Femur (tissue), 1 donor: ENCODE measurements at regions not wholly inside any gene's neighbourhood (a gene's known extent, or its start where the extent isn't known, plus 50 kb on each side); places are given as distances from the start of the nearest gene placed in this dataset.

Experiments
- DNase-seq: peaks from one replicate; pipeline ENCODE4 v3.0.0-alpha.2; 2017

DNA sequence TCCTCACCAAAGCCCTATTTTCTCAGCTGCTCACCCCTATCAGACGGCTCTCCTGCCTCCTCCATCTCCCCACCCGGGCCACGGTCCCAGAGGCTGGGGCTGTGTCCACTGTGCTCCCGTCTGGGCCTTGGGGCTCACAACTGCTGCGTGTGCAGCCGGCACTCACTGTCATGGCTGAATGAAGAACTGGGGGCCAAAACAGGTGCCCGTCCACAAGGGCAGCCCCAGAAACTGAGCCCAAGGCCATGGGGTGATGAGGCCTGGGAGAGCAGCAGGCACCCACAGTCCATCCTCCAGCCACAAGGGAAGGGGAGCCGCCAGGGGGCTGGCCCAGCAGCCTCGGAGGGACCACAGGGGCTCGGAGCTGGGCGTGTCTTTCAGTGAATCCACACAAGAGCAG is 159.5 kb downstream of the DLL1 start:
- peak; percentile 17 for DNase-seq

DNA sequence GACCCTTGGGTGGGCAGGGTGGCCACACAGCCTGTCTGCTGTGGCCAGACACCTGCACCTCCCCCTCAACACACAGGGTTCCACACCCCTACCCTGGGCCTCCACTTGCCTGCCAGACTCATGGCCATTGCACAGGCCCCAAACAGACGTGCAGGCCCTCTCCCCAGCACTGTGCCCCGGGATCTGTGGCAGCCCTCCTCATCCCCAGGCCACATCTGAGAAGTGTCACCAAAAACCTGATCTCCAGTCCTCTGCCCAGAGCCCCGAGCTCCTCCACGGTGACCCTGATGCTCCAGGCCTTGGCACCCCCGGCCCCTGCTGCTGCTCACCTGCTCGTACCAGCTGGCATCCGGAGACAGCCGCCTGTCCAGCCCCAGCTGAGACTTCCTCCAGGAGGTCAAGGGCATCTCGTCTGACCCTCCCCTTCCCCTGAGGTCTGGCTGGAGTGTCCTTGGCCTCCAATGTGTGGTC is 160.1 kb downstream of the DLL1 start:
- peak; percentile 16 for DNase-seq

DNA sequence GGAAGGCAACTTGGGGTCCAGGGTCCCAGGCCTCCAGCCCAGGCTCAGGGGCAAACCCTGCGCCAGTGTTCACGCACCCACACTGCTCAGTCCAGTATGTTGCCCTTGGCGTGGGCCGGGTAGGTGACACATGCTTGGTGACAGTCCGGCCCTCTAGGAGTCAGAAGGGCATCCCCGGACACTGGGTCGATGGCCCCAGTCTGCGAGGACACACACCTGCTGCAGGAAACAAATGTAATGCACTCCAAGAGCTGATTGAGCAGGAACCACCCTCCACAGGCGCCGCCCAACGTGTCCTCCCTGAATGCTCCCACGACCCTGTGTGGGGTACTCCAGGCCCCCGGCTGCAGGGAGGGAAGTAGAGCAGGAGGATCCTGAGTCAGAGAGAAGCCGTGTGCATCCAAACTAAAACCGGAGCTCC is 160.7 kb downstream of the DLL1 start:
- DNase-seq, result peak; percentile 27

DNA sequence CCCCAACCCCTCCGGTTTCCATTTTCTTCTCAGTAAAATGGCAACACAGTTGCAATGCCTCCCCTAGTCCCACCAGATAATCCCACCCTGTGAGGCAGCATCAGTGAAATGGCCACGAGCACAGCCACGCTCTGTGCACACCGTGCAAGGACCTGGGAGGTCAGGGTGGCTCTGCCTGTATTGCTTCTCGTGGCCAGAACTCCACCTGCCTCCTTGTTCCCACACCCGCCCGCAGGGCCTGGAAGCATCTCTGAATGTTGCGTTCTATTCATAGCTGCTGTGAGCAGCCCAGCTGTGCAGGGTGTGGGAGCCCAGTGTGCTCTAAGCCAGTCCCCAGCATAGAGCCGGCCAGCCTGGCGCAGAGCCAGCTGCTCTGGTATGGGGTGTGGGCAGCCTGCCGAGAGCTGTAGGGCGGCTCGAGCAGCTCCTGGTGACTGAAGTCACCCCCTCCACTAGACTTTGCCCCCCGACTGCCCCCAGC is 161.1 kb downstream of the DLL1 start:
- peak; percentile 84 for DNase-seq

DNA sequence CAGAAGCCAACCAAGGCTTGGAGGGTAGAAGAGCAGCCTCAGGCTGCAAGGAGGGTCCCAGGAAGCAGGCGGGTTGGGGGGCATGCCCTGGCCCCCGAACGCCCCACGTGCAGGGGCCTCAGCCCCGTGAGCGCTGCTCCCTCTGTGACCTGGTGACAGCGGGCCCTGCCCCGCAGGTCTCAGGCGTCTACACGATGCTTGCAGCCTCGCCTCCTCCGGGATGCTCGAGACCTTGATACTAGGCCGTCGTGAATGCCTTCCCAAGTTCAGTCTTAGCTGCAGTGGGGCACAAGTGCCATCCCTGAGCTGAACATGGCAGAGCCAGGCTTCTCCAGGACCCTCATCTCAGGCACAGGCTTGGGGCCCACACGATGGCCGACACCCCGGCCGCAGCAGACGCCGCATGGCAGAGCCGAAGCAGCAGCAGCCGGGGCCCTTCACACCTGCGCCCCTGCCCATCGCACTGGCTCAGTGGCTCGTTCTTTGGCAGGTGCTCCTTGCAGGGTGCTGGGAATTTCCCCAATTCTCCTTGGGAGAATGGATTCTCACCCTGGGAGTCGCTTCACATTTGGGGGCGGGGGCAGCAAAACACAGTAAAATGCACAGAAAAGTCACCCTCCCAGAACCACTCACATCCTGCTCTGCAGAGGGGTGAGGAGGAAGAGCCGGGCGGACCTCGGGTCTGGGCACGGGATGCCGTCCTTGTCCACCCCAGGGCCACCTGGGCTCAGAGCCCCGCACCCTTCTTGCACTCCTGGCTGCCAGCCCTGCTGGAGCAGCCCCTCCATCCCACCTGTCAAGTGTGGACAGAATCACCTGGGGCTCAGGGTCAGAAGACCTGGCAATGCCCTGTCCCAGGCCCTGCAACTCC is 161.8 kb downstream of the DLL1 start:
- DNase-seq, result peak; percentile 8

DNA sequence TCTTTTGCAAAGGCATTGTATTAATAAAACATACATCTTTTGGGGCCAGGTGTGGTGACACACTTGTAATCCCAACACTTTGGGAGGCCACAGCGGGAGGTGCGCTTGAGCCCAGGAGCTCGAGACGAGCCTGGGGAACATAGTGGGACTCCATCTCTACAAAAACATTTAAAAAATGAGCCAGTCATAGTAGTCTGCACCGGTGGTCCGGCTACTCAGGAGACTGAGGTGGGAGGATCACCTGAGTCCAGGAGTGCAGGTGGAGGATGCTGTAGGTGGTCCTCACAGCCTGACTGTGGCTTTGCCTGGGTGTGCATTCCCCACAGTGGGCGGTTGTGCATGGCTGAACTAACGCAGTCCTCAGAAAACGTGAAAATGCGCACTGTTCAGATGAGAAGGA is 162.5 kb downstream of the DLL1 start:
- peak; percentile 8 for DNase-seq

DNA sequence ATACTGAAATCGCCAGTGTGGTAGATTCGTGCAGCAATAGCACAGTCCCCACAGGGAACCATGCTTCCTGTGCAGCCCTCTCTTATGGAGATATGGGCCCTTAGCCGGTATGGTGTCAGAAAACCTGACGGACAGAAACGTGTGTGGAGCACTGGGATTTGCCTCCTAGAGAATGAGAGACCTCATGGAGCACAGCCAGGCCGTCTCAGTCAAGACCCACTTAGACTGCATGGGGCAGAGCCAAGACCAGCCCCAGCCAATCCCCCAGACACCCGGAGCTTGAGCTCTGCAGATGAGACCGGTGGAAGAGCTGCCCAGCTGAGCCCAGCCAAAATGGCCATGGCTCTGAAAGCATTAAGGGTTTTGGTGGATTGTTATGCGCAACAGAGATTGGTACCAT is 163.7 kb downstream of the DLL1 start:
- peak; percentile 6 for DNase-seq

DNA sequence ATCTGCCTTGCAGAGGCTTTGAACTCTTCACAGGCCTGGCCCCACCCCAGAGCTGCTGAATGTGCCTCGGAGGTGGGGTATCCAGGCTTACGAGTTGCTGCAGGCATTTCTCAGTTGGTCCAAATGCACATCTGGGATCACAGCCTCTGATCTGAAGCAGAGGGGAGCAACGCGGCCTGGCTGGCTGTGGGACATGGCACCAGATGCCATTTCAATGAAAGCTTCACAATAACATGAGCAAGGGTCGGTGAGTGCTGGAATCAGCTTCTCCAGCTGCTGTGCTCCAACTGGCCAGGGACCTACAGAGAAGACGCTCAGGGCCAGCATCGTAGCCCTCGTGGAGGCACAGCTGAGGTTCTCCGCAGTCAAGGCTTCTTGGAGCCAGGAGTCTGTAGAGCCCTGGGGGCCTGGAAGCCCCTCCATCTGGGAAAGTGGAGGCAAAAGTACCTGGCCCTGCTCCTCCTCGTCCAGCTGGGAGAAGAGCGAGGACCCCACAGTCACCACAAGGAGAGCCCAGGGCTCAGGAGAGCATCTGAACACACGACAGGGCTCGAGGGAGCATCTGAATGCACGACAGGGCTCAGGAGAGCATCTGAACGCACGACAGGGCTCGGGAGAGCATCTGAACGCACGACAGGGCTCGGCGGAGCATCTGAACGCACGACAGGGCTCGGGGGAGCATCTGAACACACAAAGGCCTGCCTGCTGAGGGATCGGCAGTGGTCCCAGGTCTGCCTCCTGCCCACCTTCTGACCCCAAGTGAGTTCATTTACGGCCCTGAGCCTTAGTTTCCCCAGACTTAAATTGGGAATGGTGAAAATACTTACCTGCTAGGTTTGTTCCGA is 165.2 kb downstream of the DLL1 start:
- DNase-seq, result peak; percentile 13

DNA sequence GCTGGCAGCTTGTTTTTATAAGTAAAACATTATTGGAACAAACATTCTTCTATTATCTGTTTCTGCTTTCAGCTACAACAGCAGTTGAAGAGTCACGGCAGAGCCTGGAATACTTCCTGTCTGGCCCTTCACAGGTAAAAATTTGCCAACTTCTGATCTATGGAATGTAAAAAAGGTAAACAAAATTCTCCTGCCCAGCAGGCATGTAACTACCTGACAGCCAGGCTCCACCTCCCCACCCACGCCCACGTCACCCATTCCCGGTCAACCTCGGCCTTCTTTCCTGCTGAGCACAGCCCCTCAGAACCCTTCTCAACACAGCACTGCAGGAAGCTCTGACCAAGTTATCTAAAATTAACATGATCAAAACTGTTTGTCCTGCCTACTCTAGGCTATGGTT is 166.0 kb downstream of the DLL1 start:
- DNase-seq, result peak; percentile 5

DNA sequence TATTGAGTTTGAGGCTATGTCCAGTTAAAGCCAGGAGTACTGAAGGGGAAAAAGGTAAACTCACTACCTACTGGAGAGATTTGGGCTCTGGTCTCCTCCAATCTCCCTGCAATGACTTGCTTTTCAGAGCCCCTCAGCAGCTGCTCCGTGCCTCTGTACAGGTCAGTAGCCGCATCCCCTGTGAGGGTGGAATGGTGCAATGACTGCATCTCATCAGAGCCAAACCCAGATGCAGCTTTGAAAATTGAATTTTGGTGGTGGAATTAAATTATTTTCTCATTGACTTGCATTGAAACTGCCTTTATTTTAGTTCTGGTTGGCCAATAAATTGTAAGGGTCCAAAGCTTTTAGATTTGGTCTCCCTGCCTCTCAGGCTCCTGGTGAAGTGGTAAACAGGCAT is 166.7 kb downstream of the DLL1 start:
- DNase-seq, result no peak

DNA sequence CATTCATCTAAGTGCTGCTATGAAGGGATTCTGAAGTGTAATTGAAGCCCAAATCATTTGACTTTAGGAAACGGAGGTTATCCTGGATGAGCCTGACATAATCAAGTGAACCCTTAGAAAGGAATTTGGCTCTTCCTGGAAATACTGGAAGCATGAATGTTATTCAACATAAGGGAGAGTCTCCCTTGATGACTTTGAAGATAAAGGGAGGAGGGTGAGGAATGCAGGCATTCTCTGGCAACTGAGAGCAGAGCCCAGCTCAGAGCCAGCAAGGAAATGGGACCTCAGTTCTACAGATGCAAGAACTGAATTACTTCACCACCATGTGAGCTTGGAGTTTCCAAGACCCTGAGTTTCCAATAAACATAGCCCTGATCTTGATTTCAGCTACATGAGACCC is 168.2 kb downstream of the DLL1 start:
- peak; percentile 19 for DNase-seq

DNA sequence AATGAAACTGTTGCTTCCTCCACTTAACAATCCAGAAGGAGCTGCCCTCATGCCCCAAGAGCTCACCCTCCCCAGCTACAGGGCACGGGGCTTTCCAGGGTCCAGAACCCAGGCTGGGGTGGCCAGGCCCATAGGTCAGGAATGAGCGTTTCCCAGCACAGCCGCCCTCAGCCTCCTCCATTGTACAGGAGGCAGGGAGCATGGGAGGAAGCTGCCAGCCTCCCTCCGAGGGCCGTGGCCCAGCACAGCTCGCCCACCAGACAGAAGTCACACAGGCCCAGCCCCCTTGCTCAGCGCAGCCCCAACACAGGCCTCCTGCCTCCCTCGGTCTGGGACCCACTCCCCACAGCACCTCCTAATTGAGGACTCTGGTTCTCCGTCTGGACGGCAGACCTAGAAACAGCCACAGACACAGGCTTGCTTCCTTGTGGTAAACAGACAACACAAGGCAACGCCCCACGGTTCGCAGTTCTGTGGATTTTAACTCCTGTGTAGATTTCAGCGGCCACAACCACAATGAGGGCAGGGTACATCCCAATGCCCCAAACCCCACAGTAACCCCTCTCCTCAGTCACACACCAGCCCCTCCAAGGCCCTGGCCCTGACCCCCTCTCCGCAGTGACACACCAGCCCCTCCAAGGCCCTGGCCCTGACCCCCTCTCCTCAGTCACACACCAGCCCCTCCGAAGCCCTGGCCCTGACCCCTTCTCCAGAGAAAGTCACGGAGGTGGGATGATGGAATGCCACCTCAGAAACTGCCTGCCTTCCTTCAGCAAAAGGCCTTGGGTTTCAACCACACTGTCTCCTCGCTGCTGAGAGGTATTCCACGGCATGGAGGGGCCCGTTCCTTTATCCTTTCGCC is 173.5 kb downstream of the DLL1 start:
- DNase-seq, result peak; percentile 12

DNA sequence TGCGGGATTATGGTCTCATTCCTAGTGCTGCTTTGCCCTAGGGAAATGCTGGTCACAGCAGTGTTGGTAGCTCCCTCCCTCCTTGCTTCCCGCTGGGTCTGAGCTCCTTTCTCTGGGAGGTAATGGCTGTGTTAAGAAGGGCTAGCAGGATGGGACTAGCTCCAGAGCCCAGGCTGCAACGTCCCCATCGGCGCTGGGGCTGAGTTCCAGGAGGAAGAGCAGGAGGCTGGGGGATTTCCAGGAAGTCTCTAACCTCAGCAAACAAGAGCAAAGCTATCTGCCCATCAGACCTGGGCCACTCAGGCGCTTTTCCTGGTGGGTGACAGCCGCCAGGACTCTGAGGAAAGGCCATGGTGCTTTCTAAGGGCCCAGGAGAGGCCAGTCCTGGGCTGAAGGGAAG is 174.2 kb downstream of the DLL1 start:
- DNase-seq, result peak; percentile 4

DNA sequence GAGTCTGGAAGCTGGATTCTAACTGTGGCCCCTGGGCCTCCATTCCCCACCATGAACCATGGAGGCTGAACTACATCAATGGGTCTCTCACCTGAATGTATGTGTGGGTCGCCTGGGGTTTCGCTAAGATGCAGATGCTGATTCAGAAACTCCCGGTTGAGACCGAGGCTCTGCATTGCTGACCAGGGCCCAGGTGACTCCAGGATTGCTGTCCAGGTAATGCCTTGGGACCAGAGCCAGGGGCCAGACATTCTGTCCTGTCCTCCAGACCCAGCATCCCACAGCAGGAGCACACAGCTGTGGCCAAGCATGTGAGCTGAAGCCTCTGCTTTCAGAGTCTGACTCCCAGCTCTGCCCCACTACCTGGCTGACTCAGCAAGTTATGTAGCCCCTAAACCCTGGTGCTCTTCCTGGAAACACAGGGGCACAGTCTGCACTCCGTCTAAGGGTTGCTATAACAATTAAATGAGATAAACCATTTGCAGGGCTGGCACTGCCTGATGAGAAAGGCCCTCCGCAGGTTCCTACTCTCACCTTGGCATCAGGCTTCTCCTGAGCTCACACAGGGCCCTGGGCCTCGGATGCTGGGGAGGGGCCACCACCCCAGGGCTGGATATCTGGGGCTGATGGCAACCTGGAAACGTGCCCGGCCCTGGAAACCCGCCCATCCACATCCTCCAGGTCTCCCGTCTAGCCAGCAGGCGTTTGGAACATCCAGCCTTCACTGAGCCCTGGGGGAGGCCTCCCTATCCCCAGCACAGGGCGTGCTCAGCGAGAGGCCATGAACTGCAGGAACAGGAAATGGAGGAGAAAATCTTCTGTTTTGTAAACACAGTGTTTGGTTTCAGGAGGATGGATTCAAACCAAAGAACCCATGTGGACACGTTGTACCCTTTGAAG is 175.7 kb downstream of the DLL1 start:
- DNase-seq, result peak; percentile 11

DNA sequence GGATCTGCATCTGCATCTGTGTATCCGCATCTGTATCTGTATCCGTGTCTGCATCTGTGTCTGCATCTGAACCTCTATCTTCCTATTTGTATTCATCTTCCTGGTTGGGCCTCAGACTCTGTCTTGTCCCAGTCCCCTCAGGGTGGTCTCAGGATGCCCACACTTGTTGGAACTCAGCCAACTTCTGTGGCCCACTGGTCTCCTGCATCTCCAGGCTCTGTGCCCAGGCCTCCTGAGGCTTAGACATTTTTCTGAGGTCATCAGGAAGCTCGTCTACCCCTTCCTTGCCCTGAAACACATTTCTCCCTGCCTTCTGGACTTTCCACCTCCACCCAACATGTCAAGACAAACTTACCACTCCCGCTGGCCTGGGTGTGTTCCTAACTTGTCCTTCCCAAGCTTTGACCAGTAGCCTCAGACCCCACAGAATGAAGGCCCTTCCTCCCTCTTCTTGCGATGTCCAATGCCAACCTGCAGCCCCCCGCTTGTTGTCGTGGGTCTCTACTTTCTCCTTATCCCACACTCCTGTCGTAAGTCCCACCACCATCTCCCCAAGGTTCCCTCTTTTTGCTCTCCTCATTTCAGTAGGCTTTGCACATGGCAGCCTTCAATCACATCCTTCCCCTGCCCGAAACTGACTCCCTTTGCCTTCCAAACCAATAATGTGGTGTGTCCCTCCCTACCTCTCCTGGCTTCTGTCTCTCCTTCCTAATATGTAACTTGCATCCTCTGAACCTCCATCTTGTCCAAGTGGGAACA is 176.5 kb downstream of the DLL1 start:
- peak; percentile 4 for DNase-seq

DNA sequence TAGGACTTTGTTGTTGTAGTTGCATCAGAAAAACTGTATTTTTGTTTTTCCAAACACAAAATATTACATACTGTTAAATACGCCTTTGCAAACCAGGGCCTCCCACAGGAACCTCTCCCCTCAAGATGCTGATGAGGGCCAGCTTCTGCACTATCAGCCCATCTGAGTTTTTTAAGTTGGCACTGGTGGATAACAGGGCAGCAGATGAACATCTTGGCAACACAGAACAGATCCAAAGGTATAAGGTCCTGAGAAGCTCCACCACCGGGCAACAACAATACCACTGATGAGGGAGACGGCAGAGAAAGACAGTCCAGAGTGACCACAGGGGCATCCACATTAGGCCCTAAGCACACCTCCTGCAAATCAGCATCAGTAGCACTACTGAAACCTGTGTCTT is 177.7 kb downstream of the DLL1 start:
- DNase-seq, result peak; percentile 3

DNA sequence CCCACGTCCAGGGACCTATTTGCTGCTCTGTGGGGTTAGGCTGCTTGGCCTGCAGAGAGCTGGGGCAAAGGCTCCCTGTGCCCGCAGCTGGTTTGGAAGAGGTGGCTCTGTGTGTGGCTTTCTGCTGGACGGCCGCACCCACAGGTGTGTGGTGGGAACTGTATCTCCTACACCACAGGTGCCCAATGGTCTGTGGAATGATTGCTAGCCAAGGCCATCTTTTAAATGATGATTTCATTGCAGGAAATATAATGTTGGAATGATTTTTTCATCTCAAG is 178.4 kb downstream of the DLL1 start:
- DNase-seq, result no peak

DNA sequence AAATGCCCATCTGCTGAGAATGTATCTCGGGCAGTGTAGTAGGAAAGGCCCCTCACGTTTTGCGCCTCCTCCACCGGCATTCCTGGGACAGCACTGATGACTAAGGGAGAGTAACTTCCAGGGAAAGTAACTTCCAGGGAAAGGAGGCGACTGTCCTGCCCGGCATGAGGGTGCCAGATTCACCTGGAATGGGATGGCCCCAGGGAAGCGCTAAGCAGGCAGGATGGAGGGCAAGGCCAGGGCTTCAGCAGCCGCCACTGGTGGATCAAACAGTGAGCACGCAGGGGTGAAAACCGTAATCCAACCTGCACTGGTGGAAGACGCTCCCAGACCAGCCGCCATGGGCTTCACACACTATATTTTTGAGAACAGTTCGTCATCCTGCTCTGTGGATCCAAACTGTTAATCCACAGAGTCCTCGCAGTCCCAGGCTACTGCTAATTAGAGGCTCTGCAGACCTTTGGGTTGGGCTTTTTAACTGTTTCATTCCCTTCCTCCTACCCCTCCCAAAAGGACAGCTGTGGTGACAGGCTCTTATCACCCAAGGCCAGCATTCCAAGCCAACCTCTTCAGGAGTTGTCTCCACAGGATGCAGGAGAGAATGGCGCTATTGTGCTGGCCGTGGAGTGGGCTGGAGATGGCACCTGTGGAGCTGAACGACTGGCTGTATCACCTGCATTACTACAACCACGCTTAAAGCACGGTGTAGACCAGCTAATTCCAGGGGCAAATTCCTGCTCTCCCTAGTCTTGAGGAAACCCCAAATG is 178.9 kb downstream of the DLL1 start:
- DNase-seq, result peak; percentile 11

DNA sequence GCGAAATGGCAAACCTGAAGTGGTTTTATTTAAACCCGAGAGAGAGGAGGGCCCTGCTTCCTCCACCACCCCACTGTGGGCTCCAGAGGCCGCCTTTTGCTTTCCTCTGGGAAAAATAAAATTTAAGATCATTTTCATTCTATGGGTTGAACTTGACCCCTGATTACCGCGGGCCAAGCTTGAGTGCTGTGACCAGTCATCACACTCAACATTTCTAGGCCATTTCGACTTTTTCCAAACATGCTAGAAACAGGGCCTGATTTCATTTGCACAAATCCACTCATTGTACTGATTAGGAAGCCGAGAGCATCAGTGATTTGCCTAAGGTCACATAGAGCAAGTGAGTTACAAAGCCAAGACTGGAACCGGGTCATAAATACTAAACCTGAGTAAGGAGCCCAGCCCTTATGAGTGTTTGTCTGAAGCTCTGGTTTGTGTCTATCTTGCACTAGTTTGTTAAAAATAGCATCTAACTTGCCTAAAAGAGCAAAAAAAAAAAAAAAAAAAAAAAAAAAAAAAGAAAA is 179.7 kb downstream of the DLL1 start:
- peak; percentile 5 for DNase-seq
